MM.1S (cell line): ENCODE measurements at regions not wholly inside any gene's neighbourhood (a gene's known extent, or its start where the extent isn't known, plus 50 kb on each side); places are given as distances from the start of the nearest gene placed in this dataset.

Source experiments
- EZH2phosphoT487 ChIP-seq: fragments of 300-600 bp; sonication (generic); IDR thresholded peaks from 2 replicates; pipeline ENCODE4 v1.6.1; 2018; ENCODE audit warnings: antibody characterized with exemption, low read length
- TF ChIP-seq, protein P1 (sequence below): fragments of 300-600 bp; sonication (generic); IDR thresholded peaks from 2 replicates; pipeline ENCODE4 v1.5.1; 2016; ENCODE audit warnings: antibody characterized with exemption, low read length, mixed read lengths

DNA sequence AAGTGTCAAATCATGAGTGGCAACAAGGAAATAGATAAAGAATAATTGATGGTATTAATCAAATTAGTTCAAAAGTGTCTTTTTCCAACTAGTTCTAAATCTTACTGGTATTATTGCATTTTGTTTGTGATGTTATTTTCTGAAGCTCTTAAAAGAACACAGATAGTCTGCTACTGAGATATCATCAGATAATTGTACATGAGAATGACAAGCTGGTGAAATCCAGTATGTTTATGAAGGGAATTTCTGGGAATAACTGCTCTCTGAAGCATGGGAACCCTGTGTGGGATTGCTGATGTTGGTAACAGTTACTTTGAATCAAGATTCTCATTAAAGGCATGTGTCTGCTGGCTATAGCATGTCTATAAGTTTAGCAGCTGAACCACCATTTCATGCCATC lies 190.3 kb upstream of the CDIN1 start:
- TF ChIP-seq, protein P1, sequence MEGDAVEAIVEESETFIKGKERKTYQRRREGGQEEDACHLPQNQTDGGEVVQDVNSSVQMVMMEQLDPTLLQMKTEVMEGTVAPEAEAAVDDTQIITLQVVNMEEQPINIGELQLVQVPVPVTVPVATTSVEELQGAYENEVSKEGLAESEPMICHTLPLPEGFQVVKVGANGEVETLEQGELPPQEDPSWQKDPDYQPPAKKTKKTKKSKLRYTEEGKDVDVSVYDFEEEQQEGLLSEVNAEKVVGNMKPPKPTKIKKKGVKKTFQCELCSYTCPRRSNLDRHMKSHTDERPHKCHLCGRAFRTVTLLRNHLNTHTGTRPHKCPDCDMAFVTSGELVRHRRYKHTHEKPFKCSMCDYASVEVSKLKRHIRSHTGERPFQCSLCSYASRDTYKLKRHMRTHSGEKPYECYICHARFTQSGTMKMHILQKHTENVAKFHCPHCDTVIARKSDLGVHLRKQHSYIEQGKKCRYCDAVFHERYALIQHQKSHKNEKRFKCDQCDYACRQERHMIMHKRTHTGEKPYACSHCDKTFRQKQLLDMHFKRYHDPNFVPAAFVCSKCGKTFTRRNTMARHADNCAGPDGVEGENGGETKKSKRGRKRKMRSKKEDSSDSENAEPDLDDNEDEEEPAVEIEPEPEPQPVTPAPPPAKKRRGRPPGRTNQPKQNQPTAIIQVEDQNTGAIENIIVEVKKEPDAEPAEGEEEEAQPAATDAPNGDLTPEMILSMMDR, result no peak
- TF ChIP-seq EZH2phosphoT487, result no peak
